Kidney (tissue), 13 donors: ENCODE measurements at regions not wholly inside any gene's neighbourhood (a gene's known extent, or its start where the extent isn't known, plus 50 kb on each side); places are given as distances from the start of the nearest gene placed in this dataset.

Experiments
- DNase-seq, 5 donors: peaks; one replicate each; pipeline ENCODE4 v3.0.0-alpha.2; 2013 to 2020
- FAIRE-seq: peaks from 2 replicates; lab custom pipeline; 2012; peaks lifted over from hg19 to GRCh38; lab: Jason Lieb, UNC
- H3K27ac ChIP-seq, 2 donors: one replicate each; pipeline ENCODE4 v1.7.0; 2013; ENCODE audit warnings: low read depth in 2 of 2, low read length in 2 of 2, inconsistent platforms in 1 of 2
- H3K27me3 ChIP-seq: one replicate; pipeline ENCODE4 v1.7.1; 2013; ENCODE audit warnings: low read length, inconsistent platforms; ENCODE audit not compliant: control insufficient read depth, insufficient read depth
- H3K36me3 ChIP-seq, 3 donors: one replicate each; pipeline versions ENCODE4 v1.7.0 to v1.7.1; 2013; ENCODE audit warnings: low read length in 3 of 3, control low read depth in 1 of 3, inconsistent platforms in 1 of 3; ENCODE audit not compliant: insufficient read depth in 3 of 3, control insufficient read depth in 2 of 3
- H3K4me1 ChIP-seq, 3 donors: one replicate each; pipeline versions ENCODE4 v1.7.0 to v1.7.1; 2013; ENCODE audit warnings: low read length in 3 of 3, inconsistent platforms in 1 of 3, low read depth in 1 of 3; ENCODE audit not compliant: control insufficient read depth in 2 of 3, insufficient read depth in 2 of 3
- H3K4me3 ChIP-seq, 3 donors: one replicate each; pipeline versions ENCODE4 v1.7.0 to v1.8.1; 2013; ENCODE audit warnings: low read length in 3 of 3, control low read depth in 1 of 3, inconsistent platforms in 1 of 3
- H3K9ac ChIP-seq, 3 donors: one replicate each; pipeline versions ENCODE4 v1.7.0 to v1.7.1; 2013; ENCODE audit warnings: low read length in 3 of 3, control low read depth in 1 of 3, inconsistent platforms in 1 of 3
- H3K9me3 ChIP-seq, 3 donors: one replicate each; pipeline versions ENCODE4 v1.7.0 to v1.7.1; 2013; ENCODE audit warnings: low read length in 3 of 3, control low read depth in 1 of 3, inconsistent platforms in 1 of 3; ENCODE audit not compliant: control insufficient read depth in 2 of 3, insufficient read depth in 1 of 3
- intact Hi-C: fragments of 100-400 bp; cut with DNase I; formaldehyde crosslinking; loops from one replicate; pipeline ENCODE4 v1.11.1; 2022
- TF ChIP-seq, protein P1 (sequence below): IDR thresholded peaks from 3 replicates; pipeline ENCODE4 v1.5.1; 2012; ENCODE audit warnings: mild to moderate bottlenecking, moderate library complexity, borderline replicate concordance; ENCODE audit not compliant: insufficient read depth; ENCODE audit errors: extremely low read depth
- donor health status: control.
- donor health status: control.
- donor health status: control.
- donor health status: control.
- donor health status: control.
- donor health status: DM: yes; HTN: yes; CAD: no.
- donor health status: Normal renal cell carcinoma (clear cell type).

DNA sequence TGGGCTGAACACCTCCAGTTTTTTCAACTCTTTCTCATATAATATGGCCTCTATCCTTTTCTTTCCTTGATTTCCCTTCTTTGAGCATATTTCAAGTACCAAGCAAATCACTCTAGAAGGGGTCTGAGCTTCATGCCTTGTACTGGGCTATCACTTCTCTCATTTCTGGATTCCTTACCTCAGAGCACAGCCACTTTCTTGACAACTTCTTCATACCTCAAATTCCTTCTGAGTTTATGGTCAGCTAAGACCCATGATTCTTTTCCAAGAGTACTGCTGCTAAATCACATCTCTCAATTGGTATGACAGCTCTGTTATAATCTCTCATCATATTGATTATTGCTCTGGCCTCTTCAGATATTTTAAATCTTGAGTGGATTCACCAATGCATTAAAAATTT lies 224.8 kb upstream of the ZBED5 start:
- Histone ChIP-seq H3K27ac (no peak overlapping the region), H3K4me1 (peaks cover 0 to 7% (median 3%) of the 10 kb centered on the region in 3 donors)
- FAIRE-seq, result no peak

DNA sequence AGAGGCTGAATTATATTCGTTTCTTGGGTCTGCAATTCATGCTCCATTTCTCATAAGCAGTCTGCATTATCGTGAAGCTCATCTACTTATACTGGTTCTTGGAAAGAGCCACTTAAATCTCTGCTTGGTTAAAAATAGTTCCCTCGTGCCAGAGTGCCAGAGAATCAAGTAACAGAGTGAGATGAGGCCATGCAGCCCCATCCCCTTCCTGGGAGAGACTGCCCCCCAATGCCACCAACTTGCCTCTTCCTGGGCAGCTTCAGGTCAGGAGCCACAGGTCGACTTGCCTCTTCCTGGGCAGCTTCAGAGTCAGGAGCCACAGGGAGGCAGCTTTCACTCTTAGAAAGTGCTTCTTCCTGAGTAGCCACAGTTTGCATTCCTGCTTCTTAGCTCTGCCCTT lies 223.9 kb upstream of the ZBED5 start:
- no peak overlapping the region for H3K9ac ChIP-seq
- no peaks in the 10 kb centered on the region for H3K9me3 ChIP-seq
- H3K4me1 ChIP-seq, result peaks cover 0 to 7% (median 3%) of the 10 kb centered on the region in 3 donors
- no peaks in the 10 kb centered on the region for H3K27me3 ChIP-seq
- H3K36me3 ChIP-seq, result no peaks in the 10 kb centered on the region
- no peak overlapping the region for H3K4me3 ChIP-seq
- H3K27ac ChIP-seq, result no peak overlapping the region
- TF ChIP-seq, protein P1, sequence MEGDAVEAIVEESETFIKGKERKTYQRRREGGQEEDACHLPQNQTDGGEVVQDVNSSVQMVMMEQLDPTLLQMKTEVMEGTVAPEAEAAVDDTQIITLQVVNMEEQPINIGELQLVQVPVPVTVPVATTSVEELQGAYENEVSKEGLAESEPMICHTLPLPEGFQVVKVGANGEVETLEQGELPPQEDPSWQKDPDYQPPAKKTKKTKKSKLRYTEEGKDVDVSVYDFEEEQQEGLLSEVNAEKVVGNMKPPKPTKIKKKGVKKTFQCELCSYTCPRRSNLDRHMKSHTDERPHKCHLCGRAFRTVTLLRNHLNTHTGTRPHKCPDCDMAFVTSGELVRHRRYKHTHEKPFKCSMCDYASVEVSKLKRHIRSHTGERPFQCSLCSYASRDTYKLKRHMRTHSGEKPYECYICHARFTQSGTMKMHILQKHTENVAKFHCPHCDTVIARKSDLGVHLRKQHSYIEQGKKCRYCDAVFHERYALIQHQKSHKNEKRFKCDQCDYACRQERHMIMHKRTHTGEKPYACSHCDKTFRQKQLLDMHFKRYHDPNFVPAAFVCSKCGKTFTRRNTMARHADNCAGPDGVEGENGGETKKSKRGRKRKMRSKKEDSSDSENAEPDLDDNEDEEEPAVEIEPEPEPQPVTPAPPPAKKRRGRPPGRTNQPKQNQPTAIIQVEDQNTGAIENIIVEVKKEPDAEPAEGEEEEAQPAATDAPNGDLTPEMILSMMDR, result no peak
- intact Hi-C loops, result no loop called here
- FAIRE-seq (no peak), DNase-seq (peak in 2 of 5 donors; percentile 25 to 31)

More for the DNA sequence above, 224.8 kb upstream of the ZBED5 start:
- TF ChIP-seq, protein P1, result no peak
- no peak overlapping the region for H3K4me3 ChIP-seq
- H3K9ac ChIP-seq, result no peak overlapping the region
- intact Hi-C loops, result no loop called here
- no peaks in the 10 kb centered on the region for H3K36me3 ChIP-seq
- no peaks in the 10 kb centered on the region for H3K9me3 ChIP-seq
- H3K27me3 ChIP-seq, result no peaks in the 10 kb centered on the region
- no peak for DNase-seq

DNA sequence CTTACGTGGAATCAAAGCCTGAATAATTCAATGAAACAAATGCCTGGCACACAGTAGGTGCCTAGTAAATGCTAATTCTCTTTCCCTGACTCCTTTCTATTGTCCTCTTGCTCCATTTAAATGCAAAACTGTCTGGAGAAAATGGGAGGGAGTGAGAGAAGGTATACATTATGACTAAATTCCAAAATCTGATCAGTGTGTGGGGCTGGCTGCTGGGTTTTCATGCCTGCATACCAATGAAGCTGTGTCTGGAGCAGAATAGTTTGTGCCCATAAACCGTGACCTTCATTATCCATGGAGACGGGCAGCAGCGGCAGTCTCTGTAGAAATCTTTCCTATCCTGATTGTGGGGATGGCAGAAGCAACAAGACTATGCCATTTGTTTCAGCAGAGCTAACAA lies 223.4 kb upstream of the ZBED5 start:
- peaks cover 0 to 7% (median 3%) of the 10 kb centered on the region in 3 donors for H3K4me1 ChIP-seq
- no peaks in the 10 kb centered on the region for H3K27me3 ChIP-seq
- peak in 3 of 5 donors; percentile 45 to 69 (median 66) for DNase-seq
- intact Hi-C loops, result no loop called here
- no peak overlapping the region for H3K4me3 ChIP-seq
- FAIRE-seq, result no peak
- no peaks in the 10 kb centered on the region for H3K9me3 ChIP-seq
- TF ChIP-seq, protein P1, result no peak
- no peak overlapping the region for H3K9ac ChIP-seq
- no peak overlapping the region for H3K27ac ChIP-seq
- H3K36me3 ChIP-seq, result no peaks in the 10 kb centered on the region
